HPDE6-E6E7 (cell line): ENCODE measurements at regions not wholly inside any gene's neighbourhood (a gene's known extent, or its start where the extent isn't known, plus 50 kb on each side); places are given as distances from the start of the nearest gene placed in this dataset.

Source experiments
- DNase-seq: peaks from one replicate; pipeline ENCODE4 v3.0.0; 2011; ENCODE audit warnings: missing footprints; ENCODE audit errors: extremely low spot score

DNA sequence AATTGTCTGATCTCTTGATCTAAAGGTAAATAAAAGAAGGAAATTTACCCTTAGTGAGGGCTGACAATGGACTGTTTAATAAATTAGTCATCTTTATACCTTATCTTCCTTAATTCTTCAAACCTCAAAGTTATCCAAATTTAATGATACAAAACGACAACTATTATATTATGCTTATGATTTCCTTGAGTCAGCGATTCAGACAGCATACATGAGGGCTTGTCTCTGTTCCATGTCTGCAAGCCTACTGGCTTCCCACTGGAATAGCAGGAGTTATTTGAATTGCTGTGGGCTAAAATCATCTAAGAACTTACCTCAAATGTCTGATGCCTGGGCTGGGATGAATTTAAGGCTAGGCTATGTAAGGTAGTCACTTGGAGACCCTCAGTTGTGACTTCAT is 197.2 kb upstream of the MDGA2 start:
- DNase-seq = no peak

DNA sequence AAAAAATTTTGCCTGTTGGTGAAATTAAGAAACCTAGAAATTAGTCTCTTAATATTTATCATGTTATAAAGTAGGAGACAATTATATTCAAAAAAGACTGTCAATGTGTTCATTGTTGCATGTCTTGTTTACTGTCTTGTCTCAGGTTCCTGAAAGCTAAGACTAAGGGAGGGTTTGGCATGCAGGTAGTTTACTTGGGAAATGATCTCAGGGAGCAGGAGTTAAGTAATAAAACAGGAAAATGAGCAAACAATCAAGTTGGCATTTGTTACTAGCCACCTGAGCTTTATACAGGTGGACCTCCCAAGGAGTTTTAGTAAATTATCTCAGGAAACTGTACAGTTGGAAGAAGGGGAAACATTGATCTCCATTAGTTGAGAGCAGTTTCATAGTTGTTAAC is 188.0 kb upstream of the MDGA2 start:
- no peak for DNase-seq

GRCh38 chr14:47857646-47858045 is 182.2 kb upstream of the MDGA2 start:
- DNase-seq = no peak

- no peak for DNase-seq
Measured at GRCh38 chr14:47852278-47852677, 176.9 kb upstream of the MDGA2 start.

DNA sequence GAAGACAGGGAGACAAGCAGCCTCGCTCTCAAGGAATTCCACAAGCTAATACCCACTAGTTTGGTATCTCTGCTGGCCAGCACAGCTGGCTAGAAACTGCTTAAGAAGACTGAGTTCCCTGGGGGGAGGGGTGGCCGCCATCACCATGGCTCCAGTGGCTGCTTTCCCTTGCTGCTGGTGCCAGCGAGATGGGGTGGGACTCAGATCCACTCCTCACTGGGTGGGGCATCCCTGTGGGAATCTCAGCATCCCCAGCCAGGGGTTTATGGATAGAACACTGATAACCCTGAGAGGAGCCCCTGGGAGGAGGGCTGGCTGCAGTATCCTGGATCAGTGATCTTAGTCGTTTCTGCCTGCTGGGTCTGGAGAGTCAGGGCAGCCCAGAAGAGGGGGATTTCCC is 170.6 kb upstream of the MDGA2 start:
- DNase-seq = no peak

- DNase-seq = no peak
Measured at GRCh38 chr14:47843236-47843635, 167.8 kb upstream of the MDGA2 start.

DNA sequence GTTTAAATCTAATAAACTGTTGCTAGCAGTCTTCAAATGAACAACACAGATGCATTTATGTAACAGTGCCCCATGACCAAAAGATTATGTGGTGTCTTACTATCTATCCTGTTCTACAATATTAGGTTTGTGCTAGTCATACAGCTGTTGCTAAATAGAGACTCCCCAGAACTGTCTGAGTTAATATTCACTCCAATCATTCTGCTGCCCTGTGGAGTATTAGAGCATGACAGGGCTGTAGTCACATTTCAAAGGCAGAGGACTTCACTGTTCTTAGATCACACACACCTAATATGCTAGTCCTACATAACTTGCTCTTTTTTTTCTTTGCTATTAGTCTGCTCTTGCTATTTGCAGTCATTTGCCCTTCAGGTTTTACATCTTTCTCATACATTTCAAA is 157.6 kb upstream of the MDGA2 start:
- no peak for DNase-seq

GRCh38 chr14:47826809-47827208 is 151.4 kb upstream of the MDGA2 start:
- no peak for DNase-seq

DNA sequence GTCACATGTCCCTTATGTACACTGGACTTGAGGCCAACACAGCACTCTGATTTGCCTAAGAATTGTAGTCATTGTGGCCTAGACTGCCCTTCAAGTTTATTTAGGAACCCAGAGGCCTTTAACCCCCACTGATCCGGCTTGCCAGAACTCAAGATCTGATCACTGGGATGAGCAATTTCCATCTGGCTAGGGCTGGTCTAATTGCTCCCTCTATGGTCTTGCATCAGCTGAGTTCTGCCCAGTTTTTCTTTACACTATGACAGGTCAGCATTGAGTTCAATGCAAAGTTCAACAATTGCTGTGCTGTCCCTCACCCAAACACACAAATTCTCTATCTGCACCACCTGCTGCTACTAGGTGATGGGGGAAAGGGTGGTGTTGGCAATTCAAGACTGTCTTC is 146.9 kb upstream of the MDGA2 start:
- DNase-seq = no peak

- DNase-seq = no peak
Measured at GRCh38 chr14:47821135-47821534, 145.7 kb upstream of the MDGA2 start.

GRCh38 chr14:47790477-47790876 is 115.1 kb upstream of the MDGA2 start:
- DNase-seq = no peak

GRCh38 chr14:47785058-47785457 is 109.7 kb upstream of the MDGA2 start:
- DNase-seq = no peak

- no peak for DNase-seq
Measured at GRCh38 chr14:47778631-47779030, 103.2 kb upstream of the MDGA2 start.

DNA sequence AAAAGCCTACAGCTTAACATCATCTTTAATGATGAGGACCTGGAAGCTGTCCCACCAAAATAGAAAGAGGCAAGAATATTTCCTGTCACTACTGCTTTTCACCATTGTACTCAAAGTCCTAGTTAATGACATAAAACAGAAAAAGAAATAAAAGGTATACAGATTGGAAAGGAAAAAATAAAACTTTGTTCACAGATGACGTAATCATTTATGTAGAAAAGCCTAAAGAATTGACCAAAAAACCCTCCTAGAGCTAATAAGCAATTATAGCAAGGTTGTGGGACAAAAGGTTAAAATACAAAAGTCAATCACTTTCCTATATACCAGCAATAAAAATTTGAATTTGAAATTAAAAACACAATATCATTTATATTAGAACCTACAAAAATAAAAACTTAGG is 97.2 kb upstream of the MDGA2 start:
- no peak for DNase-seq

DNA sequence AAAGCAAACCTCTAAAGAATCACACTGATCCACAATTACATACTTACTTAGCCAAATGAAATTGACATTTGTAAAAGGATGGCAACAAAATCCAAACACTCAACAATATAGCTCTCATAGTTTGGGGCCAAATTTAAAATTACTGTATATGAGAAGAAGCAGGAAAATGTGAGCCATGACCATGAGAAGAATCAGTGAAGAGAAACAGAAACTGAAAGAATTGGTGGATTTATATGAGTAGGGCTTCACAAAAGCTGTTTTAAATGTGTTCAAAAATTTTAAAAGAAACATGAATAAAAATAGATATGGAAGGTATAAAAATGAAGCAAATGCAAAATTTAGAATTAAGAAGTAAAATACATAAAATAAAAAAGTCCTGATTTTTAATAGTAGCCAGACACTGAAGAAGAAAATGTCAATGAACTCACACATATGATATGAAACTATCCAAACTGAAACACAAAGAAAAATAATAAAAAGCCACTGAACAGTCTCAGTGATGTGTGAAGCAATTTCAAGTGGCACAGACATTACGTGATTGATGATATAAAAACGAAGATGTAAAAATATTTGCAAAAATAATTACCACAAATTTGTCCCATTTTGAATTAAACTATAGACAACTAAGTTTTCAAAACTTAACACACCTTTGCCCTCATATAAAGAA is 87.9 kb upstream of the MDGA2 start:
- DNase-seq = no peak

- no peak for DNase-seq
Measured at GRCh38 chr14:47746986-47747385, 71.6 kb upstream of the MDGA2 start.

GRCh38 chr14:47744155-47744554 is 68.8 kb upstream of the MDGA2 start:
- no peak for DNase-seq

DNA sequence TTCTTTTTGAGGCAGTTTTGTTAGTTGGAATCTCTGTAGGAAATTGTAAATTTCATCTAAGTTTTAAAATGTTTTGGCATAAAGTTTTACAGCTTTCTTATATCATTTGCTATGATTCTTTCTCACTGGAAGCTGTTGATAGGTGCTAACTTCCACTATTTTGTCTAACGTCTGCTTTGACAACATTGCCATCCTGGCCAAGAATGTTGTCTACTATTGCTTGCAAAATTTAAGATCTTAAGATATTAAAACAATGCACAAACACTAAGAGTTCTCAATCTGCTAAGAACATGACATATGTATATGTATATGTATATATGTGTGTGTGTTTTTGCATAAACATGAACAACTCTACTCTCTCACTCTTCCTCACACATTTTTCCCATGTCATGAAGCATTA is 64.1 kb upstream of the MDGA2 start:
- no peak for DNase-seq

DNA sequence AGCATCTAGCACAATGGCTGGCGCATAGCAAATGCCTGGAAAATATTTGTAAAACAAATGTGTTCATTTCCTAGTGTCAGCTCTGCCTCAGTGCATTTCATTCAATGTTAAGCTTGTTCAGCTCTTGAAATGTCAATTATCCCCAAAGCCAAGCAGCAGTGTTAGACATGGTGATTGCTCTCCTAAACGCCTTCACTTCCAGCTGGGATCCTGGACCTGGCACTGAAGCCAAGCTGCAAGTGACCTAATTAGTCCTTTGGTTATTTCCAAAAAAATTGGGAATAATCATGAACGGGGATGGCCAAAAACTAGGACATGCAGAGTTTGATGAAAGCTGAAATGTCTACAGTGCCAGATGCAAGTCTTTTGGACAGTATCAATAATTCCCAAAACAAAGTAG is 54.9 kb upstream of the MDGA2 start:
- DNase-seq = no peak
